ENCODE measurements at regions not wholly inside any gene's neighbourhood (a gene's known extent, or its start where the extent isn't known, plus 50 kb on each side); places are given as distances from the start of the nearest gene placed in this dataset.
"Not testable (repeated sequence)": the region's sequence is repeated elsewhere in the genome, so short reads cannot be mapped to it uniquely, and the experiment has no call there.

DNA sequence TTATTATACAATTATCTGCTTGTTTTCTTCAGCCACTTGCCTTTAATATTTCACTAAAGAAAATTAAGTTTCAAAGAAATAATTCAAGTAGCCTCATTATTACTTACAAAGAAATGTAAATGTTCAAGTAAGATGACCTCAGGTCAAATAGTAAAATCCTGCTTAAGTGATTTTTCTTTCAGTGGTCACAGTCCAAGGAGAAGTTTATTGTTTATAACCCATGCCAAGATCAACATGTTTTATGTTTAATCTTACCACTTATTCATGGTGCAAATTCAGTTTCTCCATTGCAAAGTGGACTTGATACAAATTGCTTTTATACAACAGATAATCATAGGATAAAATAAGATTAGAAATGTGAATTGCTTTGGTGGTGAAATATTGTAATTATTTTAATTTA lies 370.2 kb upstream of the FLRT2 start:
- no peak for FAIRE-seq

DNA sequence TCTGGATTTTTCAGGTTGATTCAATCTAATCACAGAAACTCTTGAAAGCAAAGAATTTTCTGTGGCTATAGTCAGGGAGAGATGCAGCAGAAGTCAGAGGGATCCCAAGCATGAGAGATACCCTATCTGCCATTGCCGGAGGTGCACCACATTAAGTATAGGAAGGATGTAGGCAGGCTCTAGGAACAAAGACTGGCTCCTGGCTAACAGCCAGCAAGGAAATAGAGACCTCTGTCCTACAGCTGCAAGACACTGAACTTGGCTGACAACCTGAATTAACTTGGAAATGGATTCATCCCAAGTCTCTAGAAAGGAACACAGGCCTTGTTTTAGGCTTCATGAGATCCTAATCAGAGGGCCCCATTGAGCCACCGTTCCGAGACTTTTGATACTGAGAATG lies 364.9 kb upstream of the FLRT2 start:
- no peak for FAIRE-seq

DNA sequence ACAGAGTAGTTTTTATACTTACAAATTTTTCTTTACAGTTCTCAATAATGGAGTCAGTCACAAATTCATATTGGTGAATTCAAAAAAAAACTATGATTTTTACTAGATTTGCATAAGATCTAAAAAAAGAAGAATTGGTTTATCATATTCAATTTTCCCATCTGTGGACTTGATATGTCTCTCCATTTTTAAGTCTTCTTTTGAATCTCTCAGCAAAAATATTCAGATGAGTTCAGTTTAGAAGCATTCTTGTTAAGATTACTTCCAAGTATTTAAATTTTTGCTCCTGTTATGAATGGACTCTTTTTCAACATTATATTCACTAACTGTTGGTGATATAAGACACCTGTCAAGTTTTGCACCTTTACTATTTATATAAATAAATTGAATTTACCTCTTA lies 360.6 kb upstream of the FLRT2 start:
- no peak for FAIRE-seq

DNA sequence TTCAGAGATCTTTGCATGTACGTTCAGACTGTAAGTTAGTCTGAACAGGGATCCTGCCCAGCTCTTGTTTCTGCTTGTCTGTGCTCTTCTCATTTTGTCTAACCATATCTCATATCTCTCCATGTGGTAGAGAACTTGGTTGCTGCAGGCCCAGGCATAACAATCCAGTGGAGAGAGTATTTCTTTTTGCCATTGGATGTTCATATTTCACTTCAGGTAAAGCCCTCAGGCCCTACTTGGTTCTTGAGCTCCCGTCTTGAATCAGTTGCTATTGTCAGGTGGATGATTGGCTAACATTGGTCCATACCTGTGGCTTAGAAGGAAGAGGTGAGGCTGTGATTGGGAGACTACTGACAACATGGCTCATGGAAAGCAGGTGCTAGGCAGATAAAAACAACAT lies 357.7 kb upstream of the FLRT2 start:
- FAIRE-seq = no peak

DNA sequence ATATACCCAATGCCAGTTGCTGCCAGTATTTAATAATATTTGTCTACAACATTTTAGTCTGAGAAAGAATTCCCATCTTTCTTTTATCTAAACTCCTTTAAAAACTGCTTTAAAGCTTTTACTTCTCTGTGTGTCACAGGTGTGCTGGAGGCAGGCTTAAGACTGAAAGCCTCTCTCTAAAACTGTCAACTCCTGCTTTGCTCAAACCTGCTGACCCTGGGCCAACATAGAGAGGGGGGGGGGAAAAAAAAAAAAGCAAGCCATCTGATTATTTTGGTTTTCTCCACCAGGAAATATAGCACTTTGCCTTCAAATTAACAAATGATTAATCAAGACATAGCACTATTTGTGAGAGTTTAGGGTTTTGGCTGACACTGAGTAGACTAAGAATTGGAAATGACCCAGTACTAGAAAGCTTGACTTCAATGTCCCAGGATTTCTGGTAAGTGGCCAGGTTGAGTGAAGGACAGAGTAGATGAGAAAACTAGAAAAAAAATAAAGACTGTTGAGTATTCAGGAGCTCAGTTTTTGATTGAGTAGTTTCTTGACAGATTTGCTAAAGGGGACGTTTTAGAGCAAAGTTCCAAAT lies 357.0 kb upstream of the FLRT2 start:
- no peak for FAIRE-seq

DNA sequence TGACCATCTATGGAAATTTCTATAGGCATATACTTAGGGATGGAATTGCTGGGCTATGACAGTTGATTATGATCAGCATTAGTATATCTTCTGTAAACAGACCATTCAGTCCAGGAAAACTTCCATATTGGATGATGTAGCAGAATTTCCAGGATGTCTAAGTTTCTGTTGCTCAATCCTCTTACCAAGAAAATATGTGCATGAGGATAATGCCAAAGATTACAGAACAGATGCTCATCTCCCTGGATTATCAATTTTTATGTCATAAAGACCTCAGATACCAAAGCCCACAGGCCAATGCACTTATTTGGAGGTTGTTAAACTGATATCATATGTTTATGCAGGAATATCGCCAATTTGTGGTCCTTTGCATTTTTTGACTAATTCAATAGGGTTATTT lies 354.4 kb upstream of the FLRT2 start:
- no peak for FAIRE-seq

DNA sequence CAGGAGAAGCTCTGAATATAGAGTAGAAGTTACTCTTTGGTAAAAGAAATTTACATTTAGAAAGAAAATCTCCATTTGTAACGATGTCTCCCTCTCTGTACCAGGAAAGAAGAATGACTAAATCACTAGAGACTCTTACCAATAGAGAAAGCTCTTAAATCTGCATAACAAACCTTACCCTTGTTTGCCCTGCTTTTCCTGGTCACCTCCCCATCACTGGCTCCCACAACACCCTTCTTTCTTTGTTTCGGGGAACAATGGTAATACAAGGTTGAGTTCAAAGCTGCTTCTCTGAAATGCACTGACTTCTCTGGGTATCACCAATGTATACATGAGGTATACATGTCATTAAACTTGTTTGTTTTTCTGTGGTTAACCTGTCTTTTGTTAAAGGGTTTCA lies 351.1 kb upstream of the FLRT2 start:
- no peak for FAIRE-seq

DNA sequence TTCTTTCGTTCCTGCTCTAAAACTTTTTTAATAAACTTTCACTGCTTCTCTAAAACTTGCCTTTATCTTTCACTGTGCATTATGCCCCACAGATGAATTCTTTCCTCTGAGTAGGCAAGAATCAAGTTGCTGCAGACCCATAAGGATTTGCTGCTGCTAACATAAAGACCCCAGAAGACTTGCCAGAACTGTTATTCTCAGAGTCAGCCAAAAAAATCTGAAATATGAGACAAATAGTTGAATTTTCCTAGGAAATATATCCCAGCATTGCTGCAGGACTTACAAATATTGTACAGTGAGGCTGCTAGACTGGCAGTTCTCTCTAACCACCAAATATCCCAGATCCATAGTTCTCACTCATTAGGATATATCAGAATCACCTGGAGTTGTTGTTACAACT lies 349.1 kb upstream of the FLRT2 start:
- no peak for FAIRE-seq

DNA sequence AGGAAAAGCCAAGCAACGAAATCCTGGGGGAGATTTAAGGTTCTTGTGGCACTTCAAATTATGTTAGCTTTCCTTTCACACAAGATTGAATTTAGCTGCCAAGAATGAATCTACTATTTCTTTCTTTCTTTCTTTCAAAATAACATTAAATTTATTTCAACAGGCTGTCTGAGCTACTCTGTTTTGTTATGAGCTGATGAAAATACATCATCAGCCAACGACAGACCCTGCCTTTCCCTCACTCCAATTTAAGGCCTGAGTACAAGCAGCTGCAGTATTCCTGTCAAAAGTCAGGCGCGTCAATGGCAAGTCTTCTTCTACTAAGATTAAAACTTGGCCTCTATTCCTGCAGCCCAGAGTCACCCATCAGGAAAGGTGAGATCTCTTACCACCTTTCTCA lies 347.7 kb upstream of the FLRT2 start:
- no peak for FAIRE-seq

DNA sequence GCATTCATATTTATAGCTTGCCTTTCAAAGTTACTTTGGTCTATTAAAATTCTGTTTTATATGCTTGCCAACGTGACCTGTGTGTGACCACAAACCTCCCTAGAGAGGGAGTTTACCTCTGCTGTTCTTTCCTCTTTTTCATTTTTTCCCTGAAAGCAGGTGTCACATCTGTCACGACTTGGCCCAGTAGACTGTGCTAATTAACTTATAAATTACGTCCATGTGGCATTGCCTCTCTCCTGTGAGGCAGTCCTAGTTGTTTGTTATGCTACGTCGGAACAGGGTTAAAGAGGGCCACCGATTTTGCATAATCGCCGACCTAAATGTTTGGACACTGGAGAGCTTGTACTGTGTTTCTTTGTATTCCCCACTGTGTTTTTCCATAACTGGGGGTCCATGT lies 343.9 kb upstream of the FLRT2 start:
- no peak for FAIRE-seq

DNA sequence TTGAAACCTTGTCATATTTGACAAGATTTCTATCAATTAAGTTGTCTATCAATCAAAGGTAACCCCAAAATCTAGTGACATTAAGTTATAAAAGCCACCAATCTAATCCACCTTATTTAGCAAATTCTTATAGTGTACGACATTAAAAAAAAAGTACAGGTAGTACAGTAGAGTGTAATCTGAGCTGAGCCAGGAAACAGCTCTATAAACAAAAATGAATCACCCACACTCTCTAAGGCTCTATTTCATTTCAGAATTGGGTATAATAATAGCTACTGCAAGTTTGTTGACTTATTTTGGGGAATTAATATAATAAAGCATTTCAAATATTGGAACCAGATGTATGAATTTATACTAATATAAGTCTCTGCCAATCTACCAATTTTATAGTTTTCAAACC lies 342.4 kb upstream of the FLRT2 start:
- no peak for FAIRE-seq

DNA sequence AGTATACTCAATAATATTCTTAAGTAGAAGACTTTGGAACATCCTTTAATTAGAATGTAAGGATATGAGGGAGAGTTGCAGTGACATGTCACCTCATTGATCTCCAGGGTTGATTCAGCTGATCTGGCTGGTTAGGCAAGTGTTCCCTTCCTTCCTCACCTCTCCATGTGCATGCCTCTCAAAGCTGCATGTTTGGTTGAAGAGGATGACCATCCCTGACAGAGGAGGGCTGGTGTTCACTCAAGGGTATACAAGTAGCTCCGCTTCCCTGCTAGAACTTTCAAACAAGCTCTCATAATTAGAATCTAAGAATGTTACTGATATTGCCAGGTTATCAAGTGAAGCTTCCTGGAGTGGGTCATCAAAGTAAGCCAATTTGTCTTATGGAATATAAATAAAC lies 341.1 kb upstream of the FLRT2 start:
- FAIRE-seq = no peak

DNA sequence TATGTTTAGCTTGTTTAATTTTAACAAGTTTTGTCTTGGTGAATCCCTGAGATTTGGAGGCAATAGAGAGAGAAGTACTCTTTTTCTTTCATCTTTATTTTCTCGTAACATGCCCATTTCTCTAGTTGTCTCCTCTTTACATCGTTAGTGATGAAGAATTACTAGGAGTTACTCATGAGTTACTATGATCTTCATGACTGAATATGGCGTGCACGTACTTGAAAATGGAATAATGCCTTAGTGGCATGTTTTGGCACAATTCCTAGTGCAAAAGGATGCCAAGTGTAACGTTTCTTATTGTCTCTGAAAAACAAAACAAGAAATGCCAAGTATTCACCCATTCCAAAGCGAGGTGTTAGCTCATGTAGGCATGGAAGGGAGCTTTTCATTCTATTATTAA lies 340.7 kb upstream of the FLRT2 start:
- not testable (repeated sequence) for FAIRE-seq

DNA sequence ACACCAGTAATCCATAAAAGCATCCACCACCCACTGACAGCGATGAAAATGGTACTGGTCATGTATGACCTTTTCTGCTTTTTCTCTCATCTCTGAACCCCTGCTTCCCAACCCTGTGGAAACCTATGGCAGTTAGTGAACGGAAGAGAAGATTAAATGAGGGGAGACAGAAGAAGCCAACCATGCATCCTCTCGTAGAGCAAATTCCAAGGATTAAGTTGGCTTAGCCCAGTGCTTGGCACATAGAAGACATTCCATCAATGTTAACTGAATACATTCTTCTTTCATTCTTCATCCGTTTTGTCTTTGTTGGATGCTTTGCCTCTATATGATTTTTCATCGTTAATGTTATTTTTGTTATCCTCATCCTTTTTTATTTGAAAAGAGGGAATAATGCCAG lies 339.7 kb upstream of the FLRT2 start:
- FAIRE-seq = no peak

DNA sequence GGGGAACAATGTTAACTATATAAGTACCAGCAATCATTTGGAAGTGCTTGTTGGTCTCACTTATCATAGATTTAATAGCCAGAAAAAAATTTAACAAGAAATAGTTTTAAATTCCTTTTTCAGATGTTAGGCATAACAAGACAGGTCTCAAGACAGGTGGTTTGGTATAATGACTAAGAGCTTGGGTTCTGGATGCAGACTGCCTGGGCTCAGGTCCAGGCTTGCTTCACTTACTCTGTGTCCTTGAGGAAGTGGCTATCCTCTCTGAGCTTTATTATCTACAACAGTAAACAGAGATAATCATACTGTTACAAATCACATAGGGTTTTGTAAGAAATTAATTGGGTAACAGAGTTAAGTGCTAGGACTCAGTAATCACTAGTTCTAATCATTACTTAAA lies 338.0 kb upstream of the FLRT2 start:
- FAIRE-seq = no peak

DNA sequence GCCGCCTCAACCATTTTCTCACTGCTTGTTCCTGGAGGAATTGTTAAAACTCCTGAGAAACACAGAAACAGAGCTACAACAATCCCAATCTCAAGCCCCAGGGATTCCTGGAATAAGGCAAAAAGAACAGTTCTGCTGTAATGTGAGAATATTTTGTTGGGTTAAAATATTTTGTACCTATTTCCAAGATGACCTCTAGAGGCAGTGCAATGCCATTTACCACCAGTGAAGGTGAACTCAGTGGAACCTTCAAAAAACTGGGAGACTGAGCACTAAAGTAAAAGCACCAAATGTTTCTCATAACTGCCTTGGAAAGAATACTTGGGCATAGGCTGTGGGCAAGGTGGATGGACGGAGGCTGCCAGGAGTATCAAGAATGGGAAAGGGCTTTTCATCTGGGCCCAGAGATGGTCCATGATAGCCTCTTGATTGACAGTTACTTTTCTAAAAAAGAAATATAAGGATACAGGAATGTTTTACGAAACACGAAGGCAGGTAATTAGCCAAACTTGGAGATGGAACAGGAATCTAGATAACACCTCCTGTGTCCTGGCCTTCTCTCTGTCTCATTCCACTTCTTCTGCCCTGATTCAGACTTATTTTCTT lies 334.0 kb upstream of the FLRT2 start:
- FAIRE-seq = no peak

DNA sequence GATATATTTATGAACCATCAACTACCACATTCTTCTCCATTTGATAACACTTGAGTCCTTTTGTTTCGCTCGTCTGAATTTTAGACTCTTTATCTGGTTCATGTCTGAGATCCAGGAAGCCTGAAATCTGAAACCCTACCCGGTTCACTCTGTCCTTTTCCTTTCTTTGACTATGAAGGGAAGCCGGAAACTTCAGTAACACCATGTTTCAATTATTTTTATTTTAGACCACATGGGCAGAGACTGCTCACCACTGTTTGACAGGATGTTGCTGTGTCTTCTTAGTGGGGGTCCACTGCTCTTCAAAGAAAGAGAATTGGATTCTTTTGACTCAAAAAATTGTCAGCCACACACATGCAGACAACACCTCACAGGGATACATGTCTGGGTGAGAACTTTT lies 331.9 kb upstream of the FLRT2 start:
- FAIRE-seq = no peak

DNA sequence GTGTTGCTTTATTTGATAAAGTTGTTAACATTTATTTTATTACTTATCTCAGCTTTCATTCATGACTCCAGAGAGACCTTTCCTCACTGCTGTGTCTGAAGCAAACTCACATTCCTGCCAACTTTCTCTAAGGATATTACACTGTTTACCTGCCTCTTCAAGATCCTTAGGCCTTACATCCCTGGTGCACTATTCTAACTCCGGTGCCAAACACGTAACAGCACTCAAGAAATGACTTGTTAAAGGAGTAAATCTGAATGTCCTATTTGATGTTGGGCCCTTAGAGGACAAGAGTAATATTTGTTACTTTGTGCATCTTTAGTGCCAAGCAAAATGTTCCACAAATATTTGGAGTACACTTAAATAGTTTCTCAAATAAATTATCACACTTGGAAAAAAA lies 324.1 kb upstream of the FLRT2 start:
- FAIRE-seq = no peak

DNA sequence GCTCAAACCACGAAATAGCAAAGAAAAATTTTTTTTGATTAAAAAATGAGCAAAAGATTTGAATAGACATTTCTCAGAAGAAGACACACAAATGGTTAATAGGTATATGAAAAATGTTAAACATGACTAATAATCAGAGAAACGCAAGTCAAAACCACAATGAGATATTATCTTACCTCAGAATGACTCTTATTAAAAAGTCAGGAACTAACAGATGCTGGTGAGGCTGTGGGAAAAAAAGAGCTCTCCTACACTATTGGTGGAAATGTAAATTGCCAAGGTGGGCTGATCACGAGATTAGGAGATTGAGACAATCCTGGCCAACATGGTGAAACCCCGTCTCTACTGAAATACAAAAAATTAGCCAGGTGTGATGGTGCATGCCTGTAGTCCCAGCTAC lies 315.5 kb upstream of the FLRT2 start:
- no peak for FAIRE-seq

DNA sequence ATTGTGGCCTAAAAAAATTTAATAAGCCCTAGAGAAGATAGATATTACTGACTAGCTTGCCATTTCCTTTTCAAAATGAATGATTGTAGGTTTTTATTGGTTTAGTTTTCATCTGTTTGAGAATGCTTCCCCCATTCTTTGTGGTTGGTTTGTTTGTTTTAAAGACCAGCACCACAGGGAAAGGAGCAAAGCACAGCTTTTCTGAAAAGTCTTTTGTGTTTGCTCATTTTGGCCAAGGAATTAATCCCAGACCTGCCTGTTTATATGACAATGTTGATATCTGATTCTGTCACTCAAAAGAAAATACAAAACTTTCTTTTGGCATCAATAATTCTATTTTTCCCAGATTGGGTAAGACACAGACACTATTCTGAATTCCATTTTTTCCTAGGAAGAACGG lies 312.5 kb upstream of the FLRT2 start:
- FAIRE-seq = no peak

DNA sequence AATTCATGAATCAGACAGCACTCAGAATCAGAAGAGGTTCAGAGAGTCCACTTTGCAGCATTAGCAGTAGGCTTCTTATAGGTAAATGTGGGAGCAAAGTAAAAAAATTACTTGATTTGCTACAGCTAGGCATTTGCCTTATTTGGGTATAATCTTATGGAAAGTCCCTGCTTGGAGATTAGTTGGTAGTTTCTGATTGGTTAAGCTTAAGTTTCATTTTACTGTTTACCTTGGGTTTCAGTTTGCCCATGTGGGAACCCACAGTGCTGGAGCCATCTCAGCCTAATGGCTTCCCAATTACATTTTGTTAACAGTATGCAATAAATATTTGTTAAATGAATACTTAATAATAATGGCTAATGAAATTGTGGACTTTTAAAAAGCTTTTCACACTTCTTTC lies 311.0 kb upstream of the FLRT2 start:
- FAIRE-seq = no peak

DNA sequence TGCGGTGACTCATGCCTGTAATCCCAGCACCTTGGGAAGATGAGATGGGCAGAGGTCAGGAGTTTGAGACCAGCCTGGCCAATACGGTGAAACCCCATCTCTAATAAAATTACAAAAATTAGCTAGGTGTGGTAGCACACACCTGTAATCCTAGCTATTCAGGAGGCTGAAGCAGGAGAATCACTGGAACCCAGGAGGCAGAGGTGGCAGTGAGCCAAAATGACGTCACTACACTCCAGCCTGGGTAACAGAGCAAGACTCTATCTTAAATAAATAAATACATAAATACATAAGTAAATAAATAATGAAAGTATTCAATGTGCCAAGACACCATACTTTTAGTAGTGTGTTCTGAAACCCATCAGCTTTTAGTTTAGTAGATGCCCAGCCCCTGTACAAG lies 308.1 kb upstream of the FLRT2 start:
- no peak for FAIRE-seq

DNA sequence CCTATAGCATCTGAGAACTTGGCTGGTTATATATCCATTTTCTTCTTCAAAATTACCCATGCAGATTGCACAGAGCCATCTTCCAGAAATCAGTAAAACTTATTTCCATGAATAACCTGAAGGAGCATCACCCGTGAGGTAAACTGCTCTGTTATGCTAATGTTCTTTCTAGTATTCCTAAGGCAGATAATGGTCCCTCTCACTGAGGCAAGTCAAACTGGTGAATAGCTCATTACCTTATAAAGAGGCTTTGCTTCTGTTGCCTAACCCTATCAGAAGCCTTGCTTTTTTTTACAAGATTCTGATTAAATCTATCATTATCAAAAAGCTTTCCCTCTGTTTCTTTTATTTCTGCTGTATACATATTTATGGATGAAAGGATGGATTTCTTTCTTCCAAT lies 307.6 kb upstream of the FLRT2 start:
- FAIRE-seq = no peak

DNA sequence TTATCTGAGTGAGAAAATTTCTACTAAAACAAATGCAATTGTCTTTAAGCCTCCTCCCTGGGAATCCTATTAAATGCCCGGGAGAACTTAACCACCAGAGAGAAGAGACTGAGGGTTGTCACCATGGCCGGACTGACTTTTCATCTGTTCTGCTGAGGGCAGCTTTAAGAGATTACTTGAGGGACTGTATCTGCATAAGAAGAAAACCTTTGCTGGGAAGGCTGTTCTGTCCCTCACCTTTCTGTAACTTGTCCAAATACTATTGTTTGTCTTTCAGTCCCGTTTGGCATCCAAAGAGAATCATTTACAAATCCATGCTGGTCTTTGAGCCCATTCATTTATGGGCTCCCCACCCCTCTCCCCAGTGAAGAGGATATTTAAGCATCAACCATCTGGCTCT lies 306.3 kb upstream of the FLRT2 start:
- FAIRE-seq = no peak

DNA sequence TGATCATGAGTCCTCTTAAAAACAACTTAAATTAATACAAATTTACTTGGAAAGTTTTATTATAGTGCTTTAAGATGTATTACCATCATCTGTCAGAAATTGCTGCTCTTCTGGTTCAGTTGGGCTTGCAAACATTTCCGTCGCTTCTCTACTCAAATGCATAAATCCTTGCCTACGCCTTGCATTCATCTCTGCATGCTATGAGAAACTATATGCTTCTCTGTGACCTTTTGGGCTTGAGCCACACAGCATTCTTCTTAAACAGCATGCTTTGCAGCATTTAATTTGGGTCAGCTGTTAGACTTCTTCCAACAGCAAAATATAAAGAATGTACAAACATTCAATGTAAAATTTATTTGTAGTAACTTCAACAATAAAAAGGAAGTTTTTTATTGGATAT lies 305.7 kb upstream of the FLRT2 start:
- FAIRE-seq = no peak

DNA sequence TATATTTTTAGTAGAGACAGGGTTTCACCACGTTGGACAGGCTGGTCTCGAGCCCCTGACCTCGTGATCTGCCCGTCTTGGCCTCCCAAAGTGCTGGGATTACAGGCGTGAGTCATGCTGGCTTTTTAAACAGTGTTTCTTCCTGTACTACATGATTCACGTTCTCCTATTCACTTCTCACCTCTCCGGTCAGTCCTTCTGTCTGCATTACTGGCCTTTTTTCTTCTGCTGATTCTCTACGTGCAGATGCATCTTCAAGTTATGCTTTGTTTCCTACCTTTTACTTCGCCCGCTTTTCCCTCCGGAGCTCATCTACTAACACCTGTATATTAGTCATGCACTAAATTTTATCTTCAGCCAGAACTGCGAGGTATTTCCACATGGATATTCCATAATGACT lies 296.2 kb upstream of the FLRT2 start:
- no peak for FAIRE-seq
